ENCODE measurements at regions not wholly inside any gene's neighbourhood (a gene's known extent, or its start where the extent isn't known, plus 50 kb on each side); places are given as distances from the start of the nearest gene placed in this dataset.
A peak's percentile ranks its signal among the peaks of the same experiment; 100 is the strongest.

- no peak for DNase-seq (ENCODE audit: low read depth in 2 of 2, low spot score in 1 of 2)
Measured at GRCh38 chr6:45741437-45742171, 274.1 kb downstream of the CLIC5 start.

DNA sequence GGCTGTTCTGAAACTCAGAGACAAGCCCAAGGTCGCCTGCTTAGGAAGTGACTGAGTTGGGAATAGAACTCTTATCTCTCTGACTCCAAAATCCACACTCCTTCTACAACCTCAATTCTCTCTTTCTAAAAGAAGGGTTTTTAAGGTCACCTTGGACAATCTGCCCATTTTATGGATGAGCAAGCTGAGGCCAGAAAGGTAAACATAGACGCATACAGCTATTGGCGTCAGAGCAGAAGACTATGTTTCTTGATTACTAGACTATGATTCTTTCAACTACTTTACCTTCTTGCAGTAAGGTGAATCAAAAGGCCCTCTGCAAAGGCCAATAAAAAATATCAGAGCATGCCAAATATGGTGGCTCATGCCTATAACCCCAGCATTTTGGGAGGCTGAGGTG is 276.6 kb downstream of the CLIC5 start:
- no peak for DNase-seq (ENCODE audit: low read depth in 2 of 2, low spot score in 1 of 2)

- DNase-seq (ENCODE audit: low read depth in 2 of 2, low spot score in 1 of 2): no peak
Measured at GRCh38 chr6:45738057-45738455, 277.6 kb downstream of the CLIC5 start.

GRCh38 chr6:45737331-45738056 is 278.2 kb downstream of the CLIC5 start:
- DNase-seq (ENCODE audit: low read depth in 2 of 2, low spot score in 1 of 2): no peak

- DNase-seq (ENCODE audit: low read depth in 2 of 2, low spot score in 1 of 2): no peak
Measured at GRCh38 chr6:45736134-45736533, 279.5 kb downstream of the CLIC5 start.

GRCh38 chr6:45732731-45733130 is 282.9 kb downstream of the CLIC5 start:
- no peak for DNase-seq (ENCODE audit: low read depth in 2 of 2, low spot score in 1 of 2)

- no peak for DNase-seq (ENCODE audit: low read depth in 2 of 2, low spot score in 1 of 2)
Measured at GRCh38 chr6:45730232-45730631, 285.4 kb downstream of the CLIC5 start.

DNA sequence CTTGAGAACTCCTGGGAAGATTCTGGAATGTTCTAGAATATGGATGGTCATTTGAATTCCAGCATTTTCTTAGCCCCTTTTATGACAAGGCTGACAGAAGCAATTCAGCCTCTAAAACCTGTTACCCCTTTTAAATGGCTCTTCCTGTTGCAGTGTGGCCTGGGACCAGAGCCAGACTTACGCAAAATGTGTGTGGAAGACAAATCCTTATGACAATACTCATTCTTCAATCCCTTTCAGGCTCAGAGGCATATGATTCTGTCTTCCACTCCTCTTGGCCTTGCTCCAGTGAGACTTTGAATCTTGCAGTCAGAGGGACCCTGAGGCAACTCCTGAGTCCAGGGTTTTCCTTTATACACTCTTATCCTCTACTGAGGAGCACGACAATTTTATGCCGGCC is 287.0 kb downstream of the CLIC5 start:
- no peak for DNase-seq (ENCODE audit: low read depth in 2 of 2, low spot score in 1 of 2)

DNA sequence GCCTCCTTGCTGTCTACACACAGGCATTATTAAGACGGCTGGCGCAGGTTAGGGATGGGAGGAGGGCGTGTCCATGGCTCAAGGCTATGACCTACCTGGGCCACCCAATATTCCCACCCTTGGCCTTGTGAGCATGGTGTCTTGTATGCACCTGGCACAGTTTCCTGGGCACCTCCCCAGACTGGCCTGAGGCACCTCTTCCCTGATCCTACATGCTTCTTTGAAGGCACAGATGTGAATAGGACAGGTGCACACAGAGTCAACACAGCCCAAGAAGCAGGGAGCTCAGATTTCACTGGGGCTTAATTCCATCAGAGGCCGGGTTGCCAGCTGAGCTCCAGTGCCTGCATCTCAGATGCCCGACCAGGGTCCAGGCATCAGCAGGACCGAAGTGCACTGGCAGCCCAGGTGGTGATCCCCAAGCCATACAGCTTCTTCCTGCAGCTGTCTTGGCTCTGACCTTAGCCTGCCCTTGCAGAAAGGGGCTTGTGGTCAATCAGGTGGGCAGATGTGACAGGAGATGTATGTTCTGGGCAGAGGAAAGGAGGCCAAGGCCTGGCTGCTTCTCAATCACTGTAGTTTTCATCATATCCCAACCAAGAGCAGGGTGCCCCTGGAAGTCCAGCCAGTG is 287.7 kb downstream of the CLIC5 start:
- no peak for DNase-seq (ENCODE audit: low read depth in 2 of 2, low spot score in 1 of 2)

- DNase-seq (ENCODE audit: low read depth in 2 of 2, low spot score in 1 of 2): no peak
Measured at GRCh38 chr6:45727228-45727627, 288.4 kb downstream of the CLIC5 start.

DNA sequence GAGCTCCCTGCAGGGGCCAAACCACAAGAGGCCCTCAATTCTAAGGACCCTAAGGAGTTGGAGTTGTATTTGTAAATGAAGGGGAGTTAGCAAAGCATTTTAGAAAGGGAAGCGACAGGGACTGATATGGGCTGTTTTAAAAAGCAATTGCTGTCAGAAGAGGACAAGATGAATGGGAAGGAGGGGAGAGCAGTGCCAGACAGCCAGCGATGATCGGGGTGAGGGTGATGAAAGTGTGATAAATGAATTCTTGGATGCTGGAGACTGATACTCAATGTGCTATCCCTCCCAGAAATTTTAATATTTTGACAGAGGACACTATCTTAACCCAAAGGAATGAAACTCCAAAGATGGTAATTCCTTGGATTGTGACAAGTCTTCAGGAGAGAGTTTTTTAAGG is 289.2 kb downstream of the CLIC5 start:
- no peak for DNase-seq (ENCODE audit: low read depth in 2 of 2, low spot score in 1 of 2)

GRCh38 chr6:45724511-45724910 is 291.1 kb downstream of the CLIC5 start:
- DNase-seq (ENCODE audit: low read depth in 2 of 2, low spot score in 1 of 2): no peak

DNA sequence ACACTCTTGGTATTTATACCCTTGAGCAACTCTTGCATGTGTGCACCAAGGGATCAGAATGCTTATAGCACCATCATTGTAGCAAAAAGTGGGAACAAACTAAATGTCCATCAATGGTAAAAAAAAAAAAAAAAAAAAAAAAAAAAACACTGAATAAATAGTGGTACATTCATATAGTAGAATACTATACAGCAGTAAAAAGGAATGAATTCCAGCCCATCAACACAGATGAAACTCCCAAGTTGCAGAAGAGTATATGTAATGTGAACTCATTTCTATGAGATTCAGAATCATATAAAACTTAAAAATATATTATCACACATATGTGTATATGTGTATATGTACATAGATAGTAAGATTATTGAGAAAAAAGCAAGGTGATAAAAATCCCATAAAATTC is 291.6 kb downstream of the CLIC5 start:
- DNase-seq (ENCODE audit: low read depth in 2 of 2, low spot score in 1 of 2): no peak

GRCh38 chr6:45722876-45723275 is 292.8 kb downstream of the CLIC5 start:
- no peak for DNase-seq (ENCODE audit: low read depth in 2 of 2, low spot score in 1 of 2)

- no peak for DNase-seq (ENCODE audit: low read depth in 2 of 2, low spot score in 1 of 2)
Measured at GRCh38 chr6:45721665-45722064, 294.0 kb downstream of the CLIC5 start.

GRCh38 chr6:45718871-45719270 is 296.8 kb downstream of the CLIC5 start:
- DNase-seq (ENCODE audit: low read depth in 2 of 2, low spot score in 1 of 2): no peak

GRCh38 chr6:45718131-45718530 is 297.5 kb downstream of the CLIC5 start:
- no peak for DNase-seq (ENCODE audit: low read depth in 2 of 2, low spot score in 1 of 2)

GRCh38 chr6:45717715-45718114 is 297.9 kb downstream of the CLIC5 start:
- no peak for DNase-seq (ENCODE audit: low read depth in 2 of 2, low spot score in 1 of 2)

GRCh38 chr6:45717027-45717426 is 298.6 kb downstream of the CLIC5 start:
- DNase-seq (ENCODE audit: low read depth in 2 of 2, low spot score in 1 of 2): no peak

DNA sequence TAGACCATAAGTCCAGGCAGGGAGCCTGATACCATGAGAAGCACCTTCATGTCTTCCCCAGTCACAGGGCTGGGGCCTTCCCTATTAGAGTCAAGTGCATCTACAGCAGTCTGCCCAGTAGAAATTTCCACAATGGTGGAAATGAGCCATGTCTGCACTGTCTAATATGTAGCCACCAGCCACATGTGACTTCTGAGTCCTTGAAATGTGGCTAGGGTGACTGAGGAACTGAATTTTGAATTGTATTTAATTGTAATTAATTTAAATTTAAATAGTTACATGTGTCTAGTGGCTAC is 300.2 kb downstream of the CLIC5 start:
- no peak for DNase-seq (ENCODE audit: low read depth in 2 of 2, low spot score in 1 of 2)

GRCh38 chr6:45714741-45715507 is 300.7 kb downstream of the CLIC5 start:
- DNase-seq (ENCODE audit: low read depth in 2 of 2, low spot score in 1 of 2): peak in 1 of 2 donors; percentile 11

Measured in stimulated activated CD8-positive, alpha-beta memory T cell treated with anti-CD3 and anti-CD28 coated beads, Interleukin-4, amount 100 ng/mL, for 4 hours (primary cell).